ENCODE measurements at regions not wholly inside any gene's neighbourhood (a gene's known extent, or its start where the extent isn't known, plus 50 kb on each side); places are given as distances from the start of the nearest gene placed in this dataset.

GRCh38 chr1:106456832-106457231 is 599.6 kb upstream of the PRMT6 start:
- TF ChIP-seq CTCF (conservative IDR thresholded peaks at IDR 0.05): no peak
- TF ChIP-seq EZH2 (IDR thresholded peaks at IDR 0.05; ENCODE audit: low read depth): no peak

Measured in PC-9 (cell line).